ENCODE measurements at regions not wholly inside any gene's neighbourhood (a gene's known extent, or its start where the extent isn't known, plus 50 kb on each side); places are given as distances from the start of the nearest gene placed in this dataset.
A peak's percentile ranks its signal among the peaks of the same experiment; 100 is the strongest.

DNA sequence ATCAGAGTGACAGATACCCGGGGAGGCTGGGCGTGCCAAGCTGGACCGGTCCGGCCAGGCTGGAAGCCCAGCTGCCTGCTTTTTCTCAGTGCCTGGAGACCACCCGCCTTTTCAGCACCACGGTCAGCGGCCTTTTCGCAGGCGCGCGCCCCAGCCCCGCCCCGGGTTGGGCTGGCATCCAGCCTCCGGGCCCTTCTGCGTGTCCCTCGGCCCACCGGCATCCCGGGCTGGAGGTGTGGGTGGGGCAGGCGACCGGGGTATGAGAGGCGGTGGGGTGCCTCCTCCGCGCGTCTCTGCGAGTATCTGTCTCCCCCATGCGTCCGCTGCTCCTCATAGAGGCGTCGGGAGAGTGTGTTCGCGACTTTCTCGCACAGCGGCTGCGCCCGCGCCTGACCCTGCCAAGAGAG is 102.5 kb downstream of the MRM1 start:
- H3K4me3 ChIP-seq (ENCODE audit: low read length): no peak overlapping the region
- H3K79me2 ChIP-seq (ENCODE audit: control insufficient read depth, low read length): no peaks in the 10 kb centered on the region
- no peaks in the 10 kb centered on the region for H3F3A ChIP-seq (ENCODE audit: control insufficient read depth, insufficient read depth)
- H4K20me1 ChIP-seq (ENCODE audit: control insufficient read depth, insufficient read depth, low read depth, low read length): no peaks in the 10 kb centered on the region
- H3K9me3 ChIP-seq (ENCODE audit: control insufficient read depth, insufficient read depth, low read length): no peaks in the 10 kb centered on the region
- TF ChIP-seq, protein P1, sequence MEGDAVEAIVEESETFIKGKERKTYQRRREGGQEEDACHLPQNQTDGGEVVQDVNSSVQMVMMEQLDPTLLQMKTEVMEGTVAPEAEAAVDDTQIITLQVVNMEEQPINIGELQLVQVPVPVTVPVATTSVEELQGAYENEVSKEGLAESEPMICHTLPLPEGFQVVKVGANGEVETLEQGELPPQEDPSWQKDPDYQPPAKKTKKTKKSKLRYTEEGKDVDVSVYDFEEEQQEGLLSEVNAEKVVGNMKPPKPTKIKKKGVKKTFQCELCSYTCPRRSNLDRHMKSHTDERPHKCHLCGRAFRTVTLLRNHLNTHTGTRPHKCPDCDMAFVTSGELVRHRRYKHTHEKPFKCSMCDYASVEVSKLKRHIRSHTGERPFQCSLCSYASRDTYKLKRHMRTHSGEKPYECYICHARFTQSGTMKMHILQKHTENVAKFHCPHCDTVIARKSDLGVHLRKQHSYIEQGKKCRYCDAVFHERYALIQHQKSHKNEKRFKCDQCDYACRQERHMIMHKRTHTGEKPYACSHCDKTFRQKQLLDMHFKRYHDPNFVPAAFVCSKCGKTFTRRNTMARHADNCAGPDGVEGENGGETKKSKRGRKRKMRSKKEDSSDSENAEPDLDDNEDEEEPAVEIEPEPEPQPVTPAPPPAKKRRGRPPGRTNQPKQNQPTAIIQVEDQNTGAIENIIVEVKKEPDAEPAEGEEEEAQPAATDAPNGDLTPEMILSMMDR (IDR thresholded peaks at IDR 0.05; ENCODE audit: low read depth, low read length, poor library complexity, severe bottlenecking): no peak
- TF ChIP-seq EZH2phosphoT487 (IDR thresholded peaks at IDR 0.05; ENCODE audit: borderline replicate concordance, low read length): no peak
- no peaks in the 10 kb centered on the region for H3K36me3 ChIP-seq (ENCODE audit: control insufficient read depth, low read length)
- no peak overlapping the region for H3K4me2 ChIP-seq (ENCODE audit: low read length)
- H3K4me1 ChIP-seq (ENCODE audit: control insufficient read depth, low read length): no peaks in the 10 kb centered on the region
- no peaks in the 10 kb centered on the region for H3K27me3 ChIP-seq (ENCODE audit: control insufficient read depth, low read length)
- H3K27ac ChIP-seq (ENCODE audit: low read depth, low read length): no peak overlapping the region
- H3K9me2 ChIP-seq (replicated peaks; ENCODE audit: control insufficient read depth, low read length): no peaks in the 10 kb centered on the region

DNA sequence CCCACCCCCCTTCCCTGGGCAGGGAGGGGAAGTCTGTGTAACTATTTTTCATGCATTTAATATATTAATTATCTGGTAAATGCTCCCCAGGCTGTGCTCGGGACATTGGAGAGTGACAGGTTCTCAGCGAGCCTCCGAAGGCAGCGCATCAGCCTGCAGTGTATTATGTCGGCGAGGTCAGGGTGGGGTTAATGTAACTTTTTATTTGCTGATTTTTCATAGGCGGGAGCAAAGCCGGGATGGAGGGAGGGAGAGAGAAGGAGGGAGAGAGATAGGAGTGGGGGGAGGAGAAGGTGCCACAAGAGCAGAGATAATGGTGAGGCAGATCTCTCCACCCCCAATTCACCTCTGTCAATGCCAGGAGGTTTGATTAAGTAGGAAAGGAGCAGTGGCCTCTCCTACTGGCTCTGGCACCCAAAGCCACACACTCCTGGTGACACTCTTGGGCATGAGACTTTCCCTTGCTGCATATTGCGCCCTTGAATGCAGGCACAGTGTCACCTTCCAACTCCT is 104.0 kb downstream of the MRM1 start:
- Histone ChIP-seq H3K36me3 (ENCODE audit: control insufficient read depth, low read length) (no peaks in the 10 kb centered on the region), H3K27ac (ENCODE audit: low read depth, low read length) (no peak overlapping the region), H3K4me2 (ENCODE audit: low read length) (no peak overlapping the region), H3K27me3 (ENCODE audit: control insufficient read depth, low read length) (no peaks in the 10 kb centered on the region), H3K9me3 (ENCODE audit: control insufficient read depth, insufficient read depth, low read length) (no peaks in the 10 kb centered on the region), H4K20me1 (ENCODE audit: control insufficient read depth, insufficient read depth, low read depth, low read length) (no peaks in the 10 kb centered on the region), H3F3A (ENCODE audit: control insufficient read depth, insufficient read depth) (no peaks in the 10 kb centered on the region), H3K4me3 (ENCODE audit: low read length) (no peak overlapping the region), H3K79me2 (ENCODE audit: control insufficient read depth, low read length) (no peaks in the 10 kb centered on the region), H3K9me2 (replicated peaks; ENCODE audit: control insufficient read depth, low read length) (no peaks in the 10 kb centered on the region), H3K4me1 (ENCODE audit: control insufficient read depth, low read length) (no peaks in the 10 kb centered on the region)
- TF ChIP-seq, protein P1 (IDR thresholded peaks at IDR 0.05; ENCODE audit: low read depth, low read length, poor library complexity, severe bottlenecking): no peak
- no peak for TF ChIP-seq EZH2phosphoT487 (IDR thresholded peaks at IDR 0.05; ENCODE audit: borderline replicate concordance, low read length)

DNA sequence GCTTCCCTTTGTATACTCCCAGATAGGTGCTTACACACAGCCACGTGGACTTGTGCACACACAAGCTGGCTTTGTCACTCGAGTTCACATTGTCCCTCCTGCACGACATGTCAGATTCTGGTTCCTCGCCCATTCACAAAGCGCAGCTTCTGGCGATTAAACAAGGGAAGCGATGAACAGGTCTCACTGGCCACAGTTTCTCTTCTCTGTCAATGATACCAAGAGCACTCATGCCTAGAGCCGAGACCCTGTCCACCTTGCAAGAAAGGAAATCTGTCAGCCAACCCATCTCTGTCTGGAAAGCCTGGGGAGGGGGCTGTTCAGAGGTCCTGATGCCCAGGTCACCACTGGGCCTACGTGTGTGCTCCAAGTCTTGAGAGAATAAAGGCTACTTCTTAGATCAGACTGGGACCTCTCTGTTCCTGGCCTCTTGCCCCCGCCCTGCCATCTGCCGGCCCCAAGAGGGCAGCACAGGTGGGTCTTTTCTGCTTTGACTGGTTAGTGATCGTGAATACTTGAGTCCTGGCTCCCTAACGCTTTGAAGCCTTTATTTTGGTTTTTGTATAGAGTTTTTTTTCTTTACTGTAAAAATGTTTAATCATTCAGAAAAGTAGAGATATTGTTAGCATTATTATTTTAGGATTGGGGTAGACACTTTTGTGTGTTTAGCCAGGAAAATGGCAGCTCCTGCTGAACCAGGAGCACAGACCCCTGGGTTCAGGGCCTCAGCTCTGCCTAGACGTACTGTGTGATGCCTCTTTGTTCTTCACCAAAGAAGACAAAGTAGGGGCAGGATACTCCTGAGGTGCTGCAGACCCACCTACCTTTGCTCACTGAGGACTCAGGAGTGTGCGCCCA is 104.7 kb downstream of the MRM1 start:
- no peaks in the 10 kb centered on the region for H3K79me2 ChIP-seq (ENCODE audit: control insufficient read depth, low read length)
- H3K4me1 ChIP-seq (ENCODE audit: control insufficient read depth, low read length): no peaks in the 10 kb centered on the region
- no peak overlapping the region for H3K27ac ChIP-seq (ENCODE audit: low read depth, low read length)
- no peaks in the 10 kb centered on the region for H3K36me3 ChIP-seq (ENCODE audit: control insufficient read depth, low read length)
- no peaks in the 10 kb centered on the region for H3K9me2 ChIP-seq (replicated peaks; ENCODE audit: control insufficient read depth, low read length)
- H3K27me3 ChIP-seq (ENCODE audit: control insufficient read depth, low read length): peaks cover 4% of the 10 kb centered on the region
- no peak for TF ChIP-seq EZH2phosphoT487 (IDR thresholded peaks at IDR 0.05; ENCODE audit: borderline replicate concordance, low read length)
- TF ChIP-seq, protein P1 (IDR thresholded peaks at IDR 0.05; ENCODE audit: low read depth, low read length, poor library complexity, severe bottlenecking): peak; percentile 78
- H3K4me3 ChIP-seq (ENCODE audit: low read length): no peak overlapping the region
- H3F3A ChIP-seq (ENCODE audit: control insufficient read depth, insufficient read depth): no peaks in the 10 kb centered on the region
- H4K20me1 ChIP-seq (ENCODE audit: control insufficient read depth, insufficient read depth, low read depth, low read length): no peaks in the 10 kb centered on the region
- no peaks in the 10 kb centered on the region for H3K9me3 ChIP-seq (ENCODE audit: control insufficient read depth, insufficient read depth, low read length)
- H3K4me2 ChIP-seq (ENCODE audit: low read length): no peak overlapping the region
